ENCODE measurements at regions not wholly inside any gene's neighbourhood (a gene's known extent, or its start where the extent isn't known, plus 50 kb on each side); places are given as distances from the start of the nearest gene placed in this dataset.
"Not testable (repeated sequence)": the region's sequence is repeated elsewhere in the genome, so short reads cannot be mapped to it uniquely, and the experiment has no call there.

- not testable (repeated sequence) for DNase-seq; H3K27ac ChIP-seq (ENCODE audit: low read depth in 1 of 2, low read length in 1 of 2); H3K9ac ChIP-seq (ENCODE audit: insufficient read depth in 1 of 2, low read length in 2 of 2); ATAC-seq (ENCODE audit: insufficient read depth, low FRiP score); H3K4me3 ChIP-seq; H3K4me1 ChIP-seq (ENCODE audit: control insufficient read depth in 5 of 5, insufficient read depth in 5 of 5, low read length in 5 of 5); H3K27me3 ChIP-seq (ENCODE audit: control insufficient read depth in 3 of 3, insufficient read depth in 3 of 3, low read length in 2 of 3); H3K9me3 ChIP-seq (ENCODE audit: control insufficient read depth in 4 of 4, insufficient read depth in 3 of 4, low read length in 3 of 4); H3K36me3 ChIP-seq (ENCODE audit: control insufficient read depth in 4 of 4, insufficient read depth in 4 of 4, low read length in 4 of 4)
- 47 to 55% methylated on average over 3 to 4 of the region's 6 CpGs for WGBS, 2 donors
Measured at GRCh38 chr17:16844669-16845068, 127.2 kb downstream of the TNFRSF13B start.

- not testable (repeated sequence) for H3K9me3 ChIP-seq (ENCODE audit: control insufficient read depth in 4 of 4, insufficient read depth in 3 of 4, low read length in 3 of 4); H3K4me1 ChIP-seq (ENCODE audit: control insufficient read depth in 5 of 5, insufficient read depth in 5 of 5, low read length in 5 of 5); H3K27me3 ChIP-seq (ENCODE audit: control insufficient read depth in 3 of 3, insufficient read depth in 3 of 3, low read length in 2 of 3); H3K36me3 ChIP-seq (ENCODE audit: control insufficient read depth in 4 of 4, insufficient read depth in 4 of 4, low read length in 4 of 4); H3K4me3 ChIP-seq; H3K27ac ChIP-seq (ENCODE audit: low read depth in 1 of 2, low read length in 1 of 2); ATAC-seq (ENCODE audit: insufficient read depth, low FRiP score); DNase-seq; H3K9ac ChIP-seq (ENCODE audit: insufficient read depth in 1 of 2, low read length in 2 of 2)
- WGBS, 2 donors, result 71 to 89% methylated on average over 5 of the region's 7 CpGs
Measured at GRCh38 chr17:16843511-16843910, 128.4 kb downstream of the TNFRSF13B start.

- not testable (repeated sequence) for H3K36me3 ChIP-seq (ENCODE audit: control insufficient read depth in 4 of 4, insufficient read depth in 4 of 4, low read length in 4 of 4); H3K9ac ChIP-seq (ENCODE audit: insufficient read depth in 1 of 2, low read length in 2 of 2); H3K27ac ChIP-seq (ENCODE audit: low read depth in 1 of 2, low read length in 1 of 2); DNase-seq; ATAC-seq (ENCODE audit: insufficient read depth, low FRiP score); H3K4me1 ChIP-seq (ENCODE audit: control insufficient read depth in 5 of 5, insufficient read depth in 5 of 5, low read length in 5 of 5); H3K27me3 ChIP-seq (ENCODE audit: control insufficient read depth in 3 of 3, insufficient read depth in 3 of 3, low read length in 2 of 3); H3K9me3 ChIP-seq (ENCODE audit: control insufficient read depth in 4 of 4, insufficient read depth in 3 of 4, low read length in 3 of 4); H3K4me3 ChIP-seq
- WGBS, 2 donors, result 59 to 73% methylated on average over 4 to 6 of the region's 6 CpGs
Measured at GRCh38 chr17:16842346-16842745, 129.6 kb downstream of the TNFRSF13B start.

- H3K4me3 ChIP-seq; H3K27me3 ChIP-seq (ENCODE audit: control insufficient read depth in 3 of 3, insufficient read depth in 3 of 3, low read length in 2 of 3); H3K9me3 ChIP-seq (ENCODE audit: control insufficient read depth in 4 of 4, insufficient read depth in 3 of 4, low read length in 3 of 4); H3K9ac ChIP-seq (ENCODE audit: insufficient read depth in 1 of 2, low read length in 2 of 2); ATAC-seq (ENCODE audit: insufficient read depth, low FRiP score); H3K36me3 ChIP-seq (ENCODE audit: control insufficient read depth in 4 of 4, insufficient read depth in 4 of 4, low read length in 4 of 4); H3K27ac ChIP-seq (ENCODE audit: low read depth in 1 of 2, low read length in 1 of 2); DNase-seq; H3K4me1 ChIP-seq (ENCODE audit: control insufficient read depth in 5 of 5, insufficient read depth in 5 of 5, low read length in 5 of 5): not testable (repeated sequence)
- 67 to 97% methylated on average over 1 to 3 of the region's 10 CpGs for WGBS, 2 donors
Measured at GRCh38 chr17:16841896-16842295, 130.0 kb downstream of the TNFRSF13B start.

GRCh38 chr17:16840219-16840618 is 131.7 kb downstream of the TNFRSF13B start:
- 68 to 75% methylated on average over 4 to 7 of the region's 9 CpGs for WGBS, 2 donors
- DNase-seq; ATAC-seq (ENCODE audit: insufficient read depth, low FRiP score): not testable (repeated sequence)

GRCh38 chr17:16839242-16840175 is 132.4 kb downstream of the TNFRSF13B start:
- not testable (repeated sequence) for DNase-seq; H3K4me3 ChIP-seq; H3K36me3 ChIP-seq (ENCODE audit: control insufficient read depth in 4 of 4, insufficient read depth in 4 of 4, low read length in 4 of 4); H3K4me1 ChIP-seq (ENCODE audit: control insufficient read depth in 5 of 5, insufficient read depth in 5 of 5, low read length in 5 of 5); H3K27ac ChIP-seq (ENCODE audit: low read depth in 1 of 2, low read length in 1 of 2); ATAC-seq (ENCODE audit: insufficient read depth, low FRiP score); H3K9me3 ChIP-seq (ENCODE audit: control insufficient read depth in 4 of 4, insufficient read depth in 3 of 4, low read length in 3 of 4); H3K9ac ChIP-seq (ENCODE audit: insufficient read depth in 1 of 2, low read length in 2 of 2); H3K27me3 ChIP-seq (ENCODE audit: control insufficient read depth in 3 of 3, insufficient read depth in 3 of 3, low read length in 2 of 3)
- WGBS, 2 donors, result 74 to 82% methylated on average over 4 to 5 of the region's 16 CpGs

More at GRCh38 chr17:16840219-16840618, 131.7 kb downstream of the TNFRSF13B start:
- not testable (repeated sequence) for H3K4me1 ChIP-seq (ENCODE audit: control insufficient read depth in 5 of 5, insufficient read depth in 5 of 5, low read length in 5 of 5); H3K27me3 ChIP-seq (ENCODE audit: control insufficient read depth in 3 of 3, insufficient read depth in 3 of 3, low read length in 2 of 3); H3K9ac ChIP-seq (ENCODE audit: insufficient read depth in 1 of 2, low read length in 2 of 2); H3K36me3 ChIP-seq (ENCODE audit: control insufficient read depth in 4 of 4, insufficient read depth in 4 of 4, low read length in 4 of 4); H3K27ac ChIP-seq (ENCODE audit: low read depth in 1 of 2, low read length in 1 of 2); H3K9me3 ChIP-seq (ENCODE audit: control insufficient read depth in 4 of 4, insufficient read depth in 3 of 4, low read length in 3 of 4); H3K4me3 ChIP-seq

GRCh38 chr17:16838795-16839194 is 133.1 kb downstream of the TNFRSF13B start:
- WGBS, 2 donors, result 88 to 100% methylated on average over 2 to 3 of the region's 6 CpGs
- not testable (repeated sequence) for H3K27me3 ChIP-seq (ENCODE audit: control insufficient read depth in 3 of 3, insufficient read depth in 3 of 3, low read length in 2 of 3); H3K27ac ChIP-seq (ENCODE audit: low read depth in 1 of 2, low read length in 1 of 2); DNase-seq; H3K4me1 ChIP-seq (ENCODE audit: control insufficient read depth in 5 of 5, insufficient read depth in 5 of 5, low read length in 5 of 5); H3K36me3 ChIP-seq (ENCODE audit: control insufficient read depth in 4 of 4, insufficient read depth in 4 of 4, low read length in 4 of 4); H3K9me3 ChIP-seq (ENCODE audit: control insufficient read depth in 4 of 4, insufficient read depth in 3 of 4, low read length in 3 of 4); H3K4me3 ChIP-seq; ATAC-seq (ENCODE audit: insufficient read depth, low FRiP score); H3K9ac ChIP-seq (ENCODE audit: insufficient read depth in 1 of 2, low read length in 2 of 2)

GRCh38 chr17:16838287-16838686 is 133.6 kb downstream of the TNFRSF13B start:
- not testable (repeated sequence) for H3K9ac ChIP-seq (ENCODE audit: insufficient read depth in 1 of 2, low read length in 2 of 2); H3K27me3 ChIP-seq (ENCODE audit: control insufficient read depth in 3 of 3, insufficient read depth in 3 of 3, low read length in 2 of 3); H3K27ac ChIP-seq (ENCODE audit: low read depth in 1 of 2, low read length in 1 of 2); H3K9me3 ChIP-seq (ENCODE audit: control insufficient read depth in 4 of 4, insufficient read depth in 3 of 4, low read length in 3 of 4); H3K4me3 ChIP-seq; H3K36me3 ChIP-seq (ENCODE audit: control insufficient read depth in 4 of 4, insufficient read depth in 4 of 4, low read length in 4 of 4); ATAC-seq (ENCODE audit: insufficient read depth, low FRiP score); DNase-seq; H3K4me1 ChIP-seq (ENCODE audit: control insufficient read depth in 5 of 5, insufficient read depth in 5 of 5, low read length in 5 of 5)
- 87 to 90% methylated on average over 3 to 5 of the region's 9 CpGs for WGBS, 2 donors
